Neural progenitor cell (in vitro differentiated cells): ENCODE measurements at regions not wholly inside any gene's neighbourhood (a gene's known extent, or its start where the extent isn't known, plus 50 kb on each side); places are given as distances from the start of the nearest gene placed in this dataset.

ENCODE experiments used
- EZH2 ChIP-seq: fragments of 200-600 bp; sonication (generic); IDR thresholded peaks from 2 replicates; pipeline ENCODE4 v1.6.1; 2017; ENCODE audit warnings: antibody characterized with exemption, mild to moderate bottlenecking, moderate library complexity
- EZH2phosphoT487 ChIP-seq: fragments of 200-600 bp; sonication (generic); IDR thresholded peaks from 2 replicates; pipeline ENCODE4 v1.6.1; 2017; ENCODE audit warnings: antibody characterized with exemption
- TF ChIP-seq, protein P1 (sequence below): fragments of 200-600 bp; sonication (generic); IDR thresholded peaks from 2 replicates; pipeline ENCODE4 v1.5.1; 2017; ENCODE audit warnings: antibody characterized with exemption, mild to moderate bottlenecking

DNA sequence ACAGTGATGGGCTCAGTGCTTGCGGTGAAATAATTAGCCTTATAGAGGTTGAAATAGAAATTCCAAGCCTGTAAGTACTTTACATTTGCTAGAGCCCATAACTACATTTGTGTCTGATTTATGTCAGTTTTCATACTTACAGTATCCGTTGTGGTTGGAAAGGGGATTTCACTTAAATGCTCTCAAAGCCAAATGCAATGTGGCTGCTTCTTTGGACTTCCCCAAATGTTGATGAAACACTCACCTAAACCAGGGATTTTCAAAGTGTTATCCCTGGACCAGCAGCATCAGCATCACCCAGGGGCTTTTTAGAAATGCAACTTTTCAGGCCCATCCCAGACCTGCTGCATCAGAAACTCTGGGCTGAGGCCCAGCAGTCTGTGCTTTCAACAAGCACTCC, 378.7 kb downstream of the MCTP2 start:
- TF ChIP-seq, protein P1, sequence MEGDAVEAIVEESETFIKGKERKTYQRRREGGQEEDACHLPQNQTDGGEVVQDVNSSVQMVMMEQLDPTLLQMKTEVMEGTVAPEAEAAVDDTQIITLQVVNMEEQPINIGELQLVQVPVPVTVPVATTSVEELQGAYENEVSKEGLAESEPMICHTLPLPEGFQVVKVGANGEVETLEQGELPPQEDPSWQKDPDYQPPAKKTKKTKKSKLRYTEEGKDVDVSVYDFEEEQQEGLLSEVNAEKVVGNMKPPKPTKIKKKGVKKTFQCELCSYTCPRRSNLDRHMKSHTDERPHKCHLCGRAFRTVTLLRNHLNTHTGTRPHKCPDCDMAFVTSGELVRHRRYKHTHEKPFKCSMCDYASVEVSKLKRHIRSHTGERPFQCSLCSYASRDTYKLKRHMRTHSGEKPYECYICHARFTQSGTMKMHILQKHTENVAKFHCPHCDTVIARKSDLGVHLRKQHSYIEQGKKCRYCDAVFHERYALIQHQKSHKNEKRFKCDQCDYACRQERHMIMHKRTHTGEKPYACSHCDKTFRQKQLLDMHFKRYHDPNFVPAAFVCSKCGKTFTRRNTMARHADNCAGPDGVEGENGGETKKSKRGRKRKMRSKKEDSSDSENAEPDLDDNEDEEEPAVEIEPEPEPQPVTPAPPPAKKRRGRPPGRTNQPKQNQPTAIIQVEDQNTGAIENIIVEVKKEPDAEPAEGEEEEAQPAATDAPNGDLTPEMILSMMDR = no peak
- TF ChIP-seq EZH2 (no peak), EZH2phosphoT487 (no peak)
